ENCODE measurements at regions not wholly inside any gene's neighbourhood (a gene's known extent, or its start where the extent isn't known, plus 50 kb on each side); places are given as distances from the start of the nearest gene placed in this dataset.

GRCh38 chr6:40165036-40165709, 230.9 kb upstream of the MOCS1 start:
- TF ChIP-seq EP300 (IDR thresholded peaks at IDR 0.05) (no peak), POLR2A (IDR thresholded peaks at IDR 0.05) (no peak), POLR2AphosphoS5 (IDR thresholded peaks at IDR 0.05) (no peak)
- TF ChIP-seq, protein P1, sequence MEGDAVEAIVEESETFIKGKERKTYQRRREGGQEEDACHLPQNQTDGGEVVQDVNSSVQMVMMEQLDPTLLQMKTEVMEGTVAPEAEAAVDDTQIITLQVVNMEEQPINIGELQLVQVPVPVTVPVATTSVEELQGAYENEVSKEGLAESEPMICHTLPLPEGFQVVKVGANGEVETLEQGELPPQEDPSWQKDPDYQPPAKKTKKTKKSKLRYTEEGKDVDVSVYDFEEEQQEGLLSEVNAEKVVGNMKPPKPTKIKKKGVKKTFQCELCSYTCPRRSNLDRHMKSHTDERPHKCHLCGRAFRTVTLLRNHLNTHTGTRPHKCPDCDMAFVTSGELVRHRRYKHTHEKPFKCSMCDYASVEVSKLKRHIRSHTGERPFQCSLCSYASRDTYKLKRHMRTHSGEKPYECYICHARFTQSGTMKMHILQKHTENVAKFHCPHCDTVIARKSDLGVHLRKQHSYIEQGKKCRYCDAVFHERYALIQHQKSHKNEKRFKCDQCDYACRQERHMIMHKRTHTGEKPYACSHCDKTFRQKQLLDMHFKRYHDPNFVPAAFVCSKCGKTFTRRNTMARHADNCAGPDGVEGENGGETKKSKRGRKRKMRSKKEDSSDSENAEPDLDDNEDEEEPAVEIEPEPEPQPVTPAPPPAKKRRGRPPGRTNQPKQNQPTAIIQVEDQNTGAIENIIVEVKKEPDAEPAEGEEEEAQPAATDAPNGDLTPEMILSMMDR (IDR thresholded peaks at IDR 0.05): no peak

All from gastroesophageal sphincter (tissue), 3 donors.